ENCODE measurements at regions not wholly inside any gene's neighbourhood (a gene's known extent, or its start where the extent isn't known, plus 50 kb on each side); places are given as distances from the start of the nearest gene placed in this dataset.

DNA sequence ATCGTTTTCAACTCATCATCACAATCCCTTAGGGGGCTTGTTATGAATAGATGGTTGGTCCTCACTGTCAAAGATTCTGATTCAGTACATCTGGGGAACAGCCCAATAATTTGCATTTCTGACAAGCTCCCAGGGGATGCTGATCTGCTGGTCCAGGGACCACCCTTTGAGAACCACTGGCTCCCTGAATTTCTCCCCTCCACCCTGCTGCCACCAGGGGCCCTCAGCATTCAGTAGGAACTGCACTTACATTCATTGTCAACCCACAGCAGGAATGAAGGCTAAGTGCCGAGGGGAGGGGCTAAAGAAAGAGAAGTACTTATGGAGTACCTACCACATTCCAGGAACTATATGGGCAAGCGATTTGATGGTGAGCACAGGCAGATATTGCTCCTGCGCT lies 85.9 kb downstream of the BOD1 start:
- TF ChIP-seq POLR2AphosphoS5 (IDR thresholded peaks at IDR 0.05; ENCODE audit: low read depth, low read length) (no peak), POLR2A (IDR thresholded peaks at IDR 0.05; ENCODE audit: low read depth, low read length) (no peak)
